ENCODE measurements at regions not wholly inside any gene's neighbourhood (a gene's known extent, or its start where the extent isn't known, plus 50 kb on each side); places are given as distances from the start of the nearest gene placed in this dataset.
"Not testable (repeated sequence)": the region's sequence is repeated elsewhere in the genome, so short reads cannot be mapped to it uniquely, and the experiment has no call there.

DNA sequence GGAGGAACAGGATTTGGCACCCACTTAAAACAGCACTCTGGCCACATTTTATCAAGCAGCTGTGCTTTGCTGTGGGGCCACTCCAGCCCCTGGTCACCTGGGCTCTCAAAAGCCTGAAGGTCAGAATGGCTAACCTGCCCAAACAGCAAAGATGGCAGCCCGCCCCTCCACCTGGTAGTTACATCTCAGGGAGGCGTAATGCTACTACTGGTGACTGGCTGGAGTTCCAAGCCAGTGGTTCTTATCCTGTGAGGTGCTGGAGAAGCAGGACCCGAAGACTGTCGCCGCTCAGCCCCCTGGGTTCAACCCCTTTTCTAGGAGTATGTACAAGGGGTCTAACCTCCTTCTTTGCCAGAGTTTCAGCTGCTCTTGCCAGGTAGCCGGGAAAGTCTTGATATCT lies 467.4 kb upstream of the FOXG1 start:
- no peak for FAIRE-seq
- no peak for DNase-seq
- peaks cover 4 to 15% of the 10 kb centered on the region in 2 donors for H3K9me3 ChIP-seq (ENCODE audit: control insufficient read depth in 2 of 2, insufficient read depth in 1 of 2, low read depth in 1 of 2, low read length in 1 of 2)
- H3K4me1 ChIP-seq (ENCODE audit: control insufficient read depth in 3 of 3, insufficient read depth in 2 of 3, low read depth in 1 of 3, low read length in 2 of 3) = no peaks in the 10 kb centered on the region
- H3K27me3 ChIP-seq (ENCODE audit: control insufficient read depth in 3 of 3, insufficient read depth in 3 of 3, low read length in 3 of 3) = no peaks in the 10 kb centered on the region
- H3K27ac ChIP-seq (ENCODE audit: low read depth in 1 of 3, low read length in 2 of 3) = no peak overlapping the region
- H3K36me3 ChIP-seq (ENCODE audit: control insufficient read depth in 3 of 3, insufficient read depth in 2 of 3, low read depth in 1 of 3, low read length in 3 of 3) = no peaks in the 10 kb centered on the region
- H3K4me3 ChIP-seq (ENCODE audit: low read depth in 1 of 3, low read length in 3 of 3) = no peak overlapping the region
- WGBS, 3 donors = 82 to 92% (median 89%) methylated on average over 6 of the region's 6 CpGs

- no peaks in the 10 kb centered on the region for H3K27me3 ChIP-seq (ENCODE audit: control insufficient read depth in 3 of 3, insufficient read depth in 3 of 3, low read length in 3 of 3)
- DNase-seq = no peak
- no peak overlapping the region for H3K27ac ChIP-seq (ENCODE audit: low read depth in 1 of 3, low read length in 2 of 3)
- H3K4me1 ChIP-seq (ENCODE audit: control insufficient read depth in 3 of 3, insufficient read depth in 2 of 3, low read depth in 1 of 3, low read length in 2 of 3) = no peaks in the 10 kb centered on the region
- no peaks in the 10 kb centered on the region for H3K36me3 ChIP-seq (ENCODE audit: control insufficient read depth in 3 of 3, insufficient read depth in 2 of 3, low read depth in 1 of 3, low read length in 3 of 3)
- H3K4me3 ChIP-seq (ENCODE audit: low read depth in 1 of 3, low read length in 3 of 3) = no peak overlapping the region
- FAIRE-seq = no peak
- peaks cover 4 to 15% of the 10 kb centered on the region in 2 donors for H3K9me3 ChIP-seq (ENCODE audit: control insufficient read depth in 2 of 2, insufficient read depth in 1 of 2, low read depth in 1 of 2, low read length in 1 of 2)
These were observed 466.2 kb upstream of the FOXG1 start for GRCh38 chr14:28300356-28300755.

GRCh38 chr14:28301179-28301578 lies 465.4 kb upstream of the FOXG1 start:
- no peak overlapping the region for H3K27ac ChIP-seq (ENCODE audit: low read depth in 1 of 3, low read length in 2 of 3)
- DNase-seq (no peak), FAIRE-seq (no peak)
- no peak overlapping the region for H3K4me3 ChIP-seq (ENCODE audit: low read depth in 1 of 3, low read length in 3 of 3)
- H3K9me3 ChIP-seq (ENCODE audit: control insufficient read depth in 2 of 2, insufficient read depth in 1 of 2, low read depth in 1 of 2, low read length in 1 of 2) = peaks cover 2 to 10% of the 10 kb centered on the region in 2 donors
- WGBS, 3 donors = 91 to 97% (median 93%) methylated on average over 4 of the region's 4 CpGs
- H3K36me3 ChIP-seq (ENCODE audit: control insufficient read depth in 3 of 3, insufficient read depth in 2 of 3, low read depth in 1 of 3, low read length in 3 of 3) = no peaks in the 10 kb centered on the region
- no peaks in the 10 kb centered on the region for H3K4me1 ChIP-seq (ENCODE audit: control insufficient read depth in 3 of 3, insufficient read depth in 2 of 3, low read depth in 1 of 3, low read length in 2 of 3)
- no peaks in the 10 kb centered on the region for H3K27me3 ChIP-seq (ENCODE audit: control insufficient read depth in 3 of 3, insufficient read depth in 3 of 3, low read length in 3 of 3)

DNA sequence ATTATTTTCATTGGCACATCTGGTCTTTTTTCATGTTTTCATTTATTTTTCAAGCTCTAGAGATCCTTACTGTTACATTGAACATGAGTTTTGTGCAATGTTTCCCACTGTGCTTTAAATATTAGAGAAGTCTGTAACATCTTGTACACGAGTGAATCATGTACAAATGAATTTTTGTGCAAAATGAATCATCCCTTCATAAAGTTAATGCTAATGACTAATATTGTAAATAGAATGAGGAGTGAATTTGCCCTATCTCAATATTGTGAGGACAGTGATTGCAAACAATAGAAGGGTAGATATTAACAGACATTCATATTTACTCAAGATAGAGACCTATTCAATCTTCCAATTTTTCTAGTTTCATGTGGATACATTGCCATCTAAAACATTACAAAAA lies 463.3 kb upstream of the FOXG1 start:
- Histone ChIP-seq H3K4me3 (ENCODE audit: low read depth in 1 of 3, low read length in 3 of 3) (no peak overlapping the region), H3K27me3 (ENCODE audit: control insufficient read depth in 3 of 3, insufficient read depth in 3 of 3, low read length in 3 of 3) (no peaks in the 10 kb centered on the region), H3K27ac (ENCODE audit: low read depth in 1 of 3, low read length in 2 of 3) (no peak overlapping the region), H3K9me3 (ENCODE audit: control insufficient read depth in 2 of 2, insufficient read depth in 1 of 2, low read depth in 1 of 2, low read length in 1 of 2) (peaks cover 2 to 3% of the 10 kb centered on the region in 2 donors), H3K36me3 (ENCODE audit: control insufficient read depth in 3 of 3, insufficient read depth in 2 of 3, low read depth in 1 of 3, low read length in 3 of 3) (no peaks in the 10 kb centered on the region), H3K4me1 (ENCODE audit: control insufficient read depth in 3 of 3, insufficient read depth in 2 of 3, low read depth in 1 of 3, low read length in 2 of 3) (no peaks in the 10 kb centered on the region)
- WGBS, 3 donors = 36 to 53% (median 48%) methylated on average over 1 of the region's 1 CpG
- DNase-seq (no peak), FAIRE-seq (no peak)

DNA sequence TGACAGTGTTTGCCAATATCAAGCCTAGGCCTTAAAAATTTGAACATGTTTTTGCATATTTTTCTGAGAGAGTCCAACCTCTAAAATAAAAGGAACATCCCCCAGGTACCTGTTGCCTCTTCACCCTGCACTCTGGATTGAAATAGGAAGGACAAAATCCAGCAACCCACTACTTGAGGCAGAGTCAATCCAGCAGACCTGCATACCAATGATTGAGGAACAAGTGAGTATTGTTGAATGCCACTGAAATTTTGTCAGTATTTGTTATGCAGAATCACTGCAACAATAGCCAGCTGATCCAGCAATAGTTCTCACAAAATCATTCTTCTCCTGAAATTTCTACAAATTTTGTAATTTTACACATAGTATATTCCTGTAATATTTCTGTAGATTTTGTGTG lies 460.6 kb upstream of the FOXG1 start:
- Histone ChIP-seq H3K27ac (ENCODE audit: low read depth in 1 of 3, low read length in 2 of 3) (no peak overlapping the region), H3K4me1 (ENCODE audit: control insufficient read depth in 3 of 3, insufficient read depth in 2 of 3, low read depth in 1 of 3, low read length in 2 of 3) (no peaks in the 10 kb centered on the region), H3K4me3 (ENCODE audit: low read depth in 1 of 3, low read length in 3 of 3) (no peak overlapping the region), H3K27me3 (ENCODE audit: control insufficient read depth in 3 of 3, insufficient read depth in 3 of 3, low read length in 3 of 3) (no peaks in the 10 kb centered on the region), H3K36me3 (ENCODE audit: control insufficient read depth in 3 of 3, insufficient read depth in 2 of 3, low read depth in 1 of 3, low read length in 3 of 3) (no peaks in the 10 kb centered on the region), H3K9me3 (ENCODE audit: control insufficient read depth in 2 of 2, insufficient read depth in 1 of 2, low read depth in 1 of 2, low read length in 1 of 2) (peaks cover 0 to 3% of the 10 kb centered on the region in 2 donors)
- DNase-seq (no peak), FAIRE-seq (no peak)

- DNase-seq = no peak
- Histone ChIP-seq H3K9me3 (ENCODE audit: control insufficient read depth in 2 of 2, insufficient read depth in 1 of 2, low read depth in 1 of 2, low read length in 1 of 2) (no peaks in the 10 kb centered on the region), H3K27me3 (ENCODE audit: control insufficient read depth in 3 of 3, insufficient read depth in 3 of 3, low read length in 3 of 3) (no peaks in the 10 kb centered on the region), H3K27ac (ENCODE audit: low read depth in 1 of 3, low read length in 2 of 3) (no peak overlapping the region), H3K4me1 (ENCODE audit: control insufficient read depth in 3 of 3, insufficient read depth in 2 of 3, low read depth in 1 of 3, low read length in 2 of 3) (no peaks in the 10 kb centered on the region), H3K4me3 (ENCODE audit: low read depth in 1 of 3, low read length in 3 of 3) (no peak overlapping the region), H3K36me3 (ENCODE audit: control insufficient read depth in 3 of 3, insufficient read depth in 2 of 3, low read depth in 1 of 3, low read length in 3 of 3) (no peaks in the 10 kb centered on the region)
- no peak for FAIRE-seq
- WGBS, 3 donors = 53 to 71% (median 65%) methylated on average over 1 of the region's 1 CpG
These were observed 459.1 kb upstream of the FOXG1 start for GRCh38 chr14:28307506-28307905.

DNA sequence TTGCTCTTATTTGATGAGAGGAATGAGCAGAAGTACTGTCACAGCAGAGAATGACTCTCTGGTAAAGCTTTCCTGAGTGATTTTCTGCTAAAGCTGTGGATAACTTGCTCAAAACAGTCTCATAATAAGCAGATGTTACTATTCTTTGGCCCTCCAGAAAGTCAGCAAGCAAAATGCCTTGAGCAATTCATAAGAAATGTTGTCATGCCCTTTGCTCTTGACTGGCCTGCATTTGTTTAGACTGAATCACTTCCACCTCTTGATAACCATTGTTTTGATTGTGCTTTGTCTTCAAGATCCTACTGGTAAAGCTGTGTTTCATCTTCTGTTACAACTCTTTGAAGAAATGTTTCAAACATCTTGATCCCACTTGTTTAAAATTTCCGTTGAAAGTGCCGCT lies 457.9 kb upstream of the FOXG1 start:
- Histone ChIP-seq H3K36me3 (ENCODE audit: control insufficient read depth in 3 of 3, insufficient read depth in 2 of 3, low read depth in 1 of 3, low read length in 3 of 3) (no peaks in the 10 kb centered on the region), H3K9me3 (ENCODE audit: control insufficient read depth in 2 of 2, insufficient read depth in 1 of 2, low read depth in 1 of 2, low read length in 1 of 2) (no peaks in the 10 kb centered on the region), H3K27ac (ENCODE audit: low read depth in 1 of 3, low read length in 2 of 3) (no peak overlapping the region), H3K4me1 (ENCODE audit: control insufficient read depth in 3 of 3, insufficient read depth in 2 of 3, low read depth in 1 of 3, low read length in 2 of 3) (no peaks in the 10 kb centered on the region), H3K27me3 (ENCODE audit: control insufficient read depth in 3 of 3, insufficient read depth in 3 of 3, low read length in 3 of 3) (no peaks in the 10 kb centered on the region), H3K4me3 (ENCODE audit: low read depth in 1 of 3, low read length in 3 of 3) (no peak overlapping the region)
- FAIRE-seq = no peak
- WGBS, 3 donors = 62 to 90% (median 86%) methylated on average over 2 of the region's 2 CpGs
- no peak for DNase-seq

- WGBS, 3 donors = 91 to 93% (median 93%) methylated on average over 32 of the region's 32 CpGs
- not testable (repeated sequence) for H3K4me1 ChIP-seq (ENCODE audit: control insufficient read depth in 3 of 3, insufficient read depth in 2 of 3, low read depth in 1 of 3, low read length in 2 of 3); FAIRE-seq; H3K36me3 ChIP-seq (ENCODE audit: control insufficient read depth in 3 of 3, insufficient read depth in 2 of 3, low read depth in 1 of 3, low read length in 3 of 3); H3K9me3 ChIP-seq (ENCODE audit: control insufficient read depth in 2 of 2, insufficient read depth in 1 of 2, low read depth in 1 of 2, low read length in 1 of 2); H3K4me3 ChIP-seq (ENCODE audit: low read depth in 1 of 3, low read length in 3 of 3); H3K27me3 ChIP-seq (ENCODE audit: control insufficient read depth in 3 of 3, insufficient read depth in 3 of 3, low read length in 3 of 3); H3K27ac ChIP-seq (ENCODE audit: low read depth in 1 of 3, low read length in 2 of 3); DNase-seq
These were observed 448.5 kb upstream of the FOXG1 start for GRCh38 chr14:28317890-28318675.
